ENCODE measurements at regions not wholly inside any gene's neighbourhood (a gene's known extent, or its start where the extent isn't known, plus 50 kb on each side); places are given as distances from the start of the nearest gene placed in this dataset.

DNA sequence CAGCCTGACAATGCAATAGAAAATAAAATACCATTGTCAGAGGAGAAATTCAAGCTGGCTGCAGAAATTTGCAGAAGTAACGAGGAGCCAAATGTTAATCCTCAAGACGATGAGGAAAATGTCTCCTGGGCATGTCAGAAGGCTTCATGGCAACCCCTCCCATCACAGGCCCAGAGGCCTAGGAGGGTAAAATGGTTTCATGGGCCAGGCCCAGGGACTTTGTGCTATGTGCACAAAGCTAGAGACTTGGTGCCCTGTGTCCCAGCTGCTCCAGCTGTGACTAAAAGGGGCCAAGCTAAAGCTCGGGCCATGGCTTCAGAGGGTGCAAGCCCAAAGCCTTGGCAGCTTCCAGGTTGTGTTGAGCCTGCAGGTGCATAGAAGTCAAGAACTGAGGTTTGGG is 431.7 kb downstream of the LMO7 start:
- H2BK5ac ChIP-seq (ENCODE audit: low read depth, low read length) = no peak overlapping the region
- H3K14ac ChIP-seq (ENCODE audit: insufficient read length) = no peak overlapping the region
- H3K23me2 ChIP-seq (ENCODE audit: low read depth, low read length) = no peaks in the 10 kb centered on the region; the same call in 1 of the 2 replicates
- H3K9ac ChIP-seq (replicated peaks in 1 of 4; ENCODE audit: extremely low read depth in 1 of 4, low read depth in 3 of 4, low read length in 3 of 4) = no peak overlapping the region
- no peak overlapping the region for H3K4ac ChIP-seq (replicated peaks; ENCODE audit: insufficient read length, low read depth, low read length)
- H2AFZ ChIP-seq (ENCODE audit: low read length) = no peak overlapping the region
- peaks cover 16 to 25% of the 10 kb centered on the region in 2 experiments; a peak in 3 of 4 replicates for H3K9me3 ChIP-seq (ENCODE audit: insufficient read depth in 2 of 2, low read depth in 1 of 2, low read length in 1 of 2)
- no peaks in the 10 kb centered on the region for H3K79me1 ChIP-seq (ENCODE audit: low read depth, low read length)
- no peak overlapping the region for H3K18ac ChIP-seq (ENCODE audit: extremely low read depth, low read length)
- H2BK120ac ChIP-seq (replicated peaks; ENCODE audit: low read depth, low read length) = no peak overlapping the region
- ChIA-PET POLR2A (ENCODE audit: partially characterized antibody) (no interaction called here), CTCF (ENCODE audit: partially characterized antibody) (interaction anchor here (1.0 kb wide), 1 partner anchor 596 kb away, joined by 3 read pairs; no protein-coding TSS in a partner anchor)
- no peak overlapping the region for H2BK15ac ChIP-seq (ENCODE audit: low read length)
- no peaks in the 10 kb centered on the region for H3K4me1 ChIP-seq (replicated peaks in 1 of 4; ENCODE audit: control insufficient read depth in 3 of 4, insufficient read depth in 4 of 4, low read length in 3 of 4)
- no peak overlapping the region for H3K23ac ChIP-seq (ENCODE audit: insufficient read length)
- H2AK5ac ChIP-seq (ENCODE audit: low read depth, low read length) = no peak overlapping the region
- no peaks in the 10 kb centered on the region for H3K79me2 ChIP-seq (ENCODE audit: control insufficient read depth in 1 of 2, insufficient read depth in 2 of 2, low read length in 2 of 2)
- H3K27ac ChIP-seq (ENCODE audit: low read depth, low read length) = no peak overlapping the region
- H3K4me2 ChIP-seq (ENCODE audit: insufficient read depth in 1 of 2, low read depth in 2 of 2, low read length in 2 of 2) = no peak overlapping the region
- H4K20me1 ChIP-seq (replicated peaks in 1 of 2; ENCODE audit: control insufficient read depth in 1 of 2, insufficient read depth in 2 of 2, low read length in 2 of 2) = no peaks in the 10 kb centered on the region
- H3K27me3 ChIP-seq (replicated peaks in 1 of 4; ENCODE audit: control insufficient read depth in 3 of 4, extremely low read depth in 1 of 4, insufficient read depth in 3 of 4, low read length in 3 of 4) = peaks cover 0 to 1% (median 0%) of the 10 kb centered on the region in 4 experiments; a peak in 1 of 7 replicates
- H4K5ac ChIP-seq (ENCODE audit: insufficient read length, low read depth, low read length) = no peak overlapping the region
- H2BK12ac ChIP-seq (ENCODE audit: low read depth, low read length) = no peak overlapping the region
- 98% methylated on average over 3 of the region's 3 CpGs; no CpG with 5 or more reads in 1 of the 2 experiments for WGBS, 2 experiments (ENCODE audit: extremely low coverage in 1 of 2, insufficient coverage in 1 of 2, insufficient read length in 1 of 2, insufficient replicate concordance in 2 of 2, low coverage in 1 of 2, low lambda C conversion rate in 2 of 2, missing lambda C conversion rate in 1 of 2)
- FAIRE-seq (no peak), DNase-seq (ENCODE audit: low read depth in 1 of 2, low spot score in 2 of 2) (no peak)
- no peak overlapping the region for H3K56ac ChIP-seq (replicated peaks; ENCODE audit: insufficient read length, low read depth, low read length)
- H4K91ac ChIP-seq (replicated peaks; ENCODE audit: insufficient read length, low read length) = no peak overlapping the region
- H3K36me3 ChIP-seq (ENCODE audit: control insufficient read depth in 2 of 4, insufficient read depth in 4 of 4, low read length in 3 of 4) = no peaks in the 10 kb centered on the region
- H2BK20ac ChIP-seq (ENCODE audit: low read length) = no peak overlapping the region
- H3K4me3 ChIP-seq (ENCODE audit: extremely low read depth in 1 of 4, insufficient read depth in 2 of 4, low read depth in 3 of 4, low read length in 4 of 4) = no peak overlapping the region
- no peak overlapping the region for H4K8ac ChIP-seq (ENCODE audit: extremely low read depth, insufficient read depth, low read length)
- no peak for TF ChIP-seq BRCA1 (IDR thresholded peaks at IDR 0.05; ENCODE audit: low read depth, low read length)
- no peak for TF ChIP-seq NRF1 (IDR thresholded peaks at IDR 0.05; ENCODE audit: low read depth, low read length)
- TF ChIP-seq SP4 (IDR thresholded peaks at IDR 0.05; ENCODE audit: low read length) = no peak

All from H1 (cell line).